BE2C (cell line): ENCODE measurements at regions not wholly inside any gene's neighbourhood (a gene's known extent, or its start where the extent isn't known, plus 50 kb on each side); places are given as distances from the start of the nearest gene placed in this dataset.

Source experiments
- DNase-seq: peaks from one replicate; pipeline ENCODE4 v3.0.0-alpha.2; 2020
- H3K27me3 ChIP-seq: fragments of 250-450 bp; sonication (Bioruptor Pico); 2 replicates; pipeline ENCODE4 v1.5.1; 2020; ENCODE audit warnings: mild to moderate bottlenecking
- H3K36me3 ChIP-seq: fragments of 250-450 bp; sonication (Bioruptor Pico); 2 replicates; pipeline ENCODE4 v1.5.1; 2020; ENCODE audit warnings: mild to moderate bottlenecking
- H3K4me1 ChIP-seq: fragments of 250-450 bp; sonication (Bioruptor Pico); 2 replicates; pipeline ENCODE4 v1.5.1; 2020
- H3K4me3 ChIP-seq: 2 replicates; pipeline ENCODE4 v1.5.1; 2011; ENCODE audit warnings: low read depth, low read length
- H3K9me3 ChIP-seq: fragments of 250-450 bp; sonication (Bioruptor Pico); 2 replicates; pipeline ENCODE4 v1.5.1; 2020
- TF ChIP-seq, protein P1 (sequence below): IDR thresholded peaks from 2 replicates; pipeline ENCODE4 v1.5.1; 2012; ENCODE audit warnings: mild to moderate bottlenecking, low read depth, low read length

DNA sequence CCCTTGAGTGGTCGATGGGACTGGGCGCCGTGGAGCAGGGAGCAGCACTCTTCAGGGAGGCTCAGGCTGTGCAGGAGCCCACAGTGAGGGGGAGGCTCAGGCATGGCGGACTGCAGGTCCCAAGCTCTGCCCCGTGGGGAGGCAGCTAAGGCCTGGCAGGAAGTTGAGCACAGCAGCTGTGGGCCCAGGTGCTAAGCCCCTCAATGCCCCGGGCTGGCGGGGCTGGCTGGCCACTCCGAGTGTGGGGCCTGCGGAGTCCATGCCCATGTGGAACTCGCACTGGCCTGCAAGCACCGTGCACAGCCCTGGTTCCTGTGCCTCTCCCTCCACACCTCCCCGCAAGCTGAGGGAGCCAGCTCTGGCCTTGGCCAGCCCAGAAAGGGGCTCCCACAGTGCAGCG lies 948.4 kb upstream of the EYS start:
- Histone ChIP-seq H3K4me3 (no peak overlapping the region), H3K27me3 (no peaks in the 10 kb centered on the region)
- TF ChIP-seq, protein P1, sequence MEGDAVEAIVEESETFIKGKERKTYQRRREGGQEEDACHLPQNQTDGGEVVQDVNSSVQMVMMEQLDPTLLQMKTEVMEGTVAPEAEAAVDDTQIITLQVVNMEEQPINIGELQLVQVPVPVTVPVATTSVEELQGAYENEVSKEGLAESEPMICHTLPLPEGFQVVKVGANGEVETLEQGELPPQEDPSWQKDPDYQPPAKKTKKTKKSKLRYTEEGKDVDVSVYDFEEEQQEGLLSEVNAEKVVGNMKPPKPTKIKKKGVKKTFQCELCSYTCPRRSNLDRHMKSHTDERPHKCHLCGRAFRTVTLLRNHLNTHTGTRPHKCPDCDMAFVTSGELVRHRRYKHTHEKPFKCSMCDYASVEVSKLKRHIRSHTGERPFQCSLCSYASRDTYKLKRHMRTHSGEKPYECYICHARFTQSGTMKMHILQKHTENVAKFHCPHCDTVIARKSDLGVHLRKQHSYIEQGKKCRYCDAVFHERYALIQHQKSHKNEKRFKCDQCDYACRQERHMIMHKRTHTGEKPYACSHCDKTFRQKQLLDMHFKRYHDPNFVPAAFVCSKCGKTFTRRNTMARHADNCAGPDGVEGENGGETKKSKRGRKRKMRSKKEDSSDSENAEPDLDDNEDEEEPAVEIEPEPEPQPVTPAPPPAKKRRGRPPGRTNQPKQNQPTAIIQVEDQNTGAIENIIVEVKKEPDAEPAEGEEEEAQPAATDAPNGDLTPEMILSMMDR, result no peak

DNA sequence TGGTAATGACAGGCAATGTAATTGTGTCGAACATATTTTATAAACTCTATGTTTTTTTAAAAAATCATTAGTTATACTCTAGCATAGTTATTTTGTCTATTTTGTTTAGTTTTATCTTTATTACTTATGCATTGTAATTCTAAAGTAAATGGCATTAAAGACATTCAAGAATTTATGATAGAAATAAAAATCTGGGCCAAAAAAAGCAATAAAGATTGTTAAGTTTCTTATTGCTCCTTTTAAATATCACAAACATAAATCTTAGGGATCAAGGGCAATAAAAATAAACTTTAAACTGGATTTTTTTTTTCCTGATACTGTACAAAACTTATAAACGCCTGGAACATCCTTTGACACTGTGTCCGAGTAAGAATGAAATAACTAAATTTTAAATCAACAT lies 931.5 kb upstream of the EYS start:
- TF ChIP-seq, protein P1, result no peak
- no peaks in the 10 kb centered on the region for H3K27me3 ChIP-seq
- DNase-seq, result no peak

More for the DNA sequence above, 948.4 kb upstream of the EYS start:
- H3K4me1 ChIP-seq, result no peaks in the 10 kb centered on the region
- no peak for DNase-seq
- no peaks in the 10 kb centered on the region for H3K36me3 ChIP-seq
- no peaks in the 10 kb centered on the region for H3K9me3 ChIP-seq

DNA sequence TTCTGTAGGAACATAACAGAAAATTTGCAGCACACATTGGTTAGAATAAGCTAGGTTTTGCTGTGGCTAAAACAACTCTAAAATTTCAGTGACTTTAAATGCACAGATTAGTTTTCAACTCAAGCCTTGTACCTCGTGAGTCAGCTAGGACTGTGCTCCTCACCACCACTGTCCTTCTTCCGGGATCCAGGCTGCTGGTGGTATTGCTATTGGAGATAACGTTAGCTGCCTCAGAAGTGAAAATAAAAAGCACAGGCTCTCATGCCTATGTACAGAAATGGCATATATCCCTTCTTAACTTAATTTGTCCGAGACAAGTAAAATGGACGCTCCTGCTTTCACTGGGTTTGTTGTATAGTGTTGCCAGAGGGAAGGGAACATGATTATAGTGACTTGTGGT lies 931.1 kb upstream of the EYS start:
- Histone ChIP-seq H3K4me3 (no peak overlapping the region), H3K27me3 (no peaks in the 10 kb centered on the region), H3K4me1 (no peaks in the 10 kb centered on the region), H3K9me3 (no peaks in the 10 kb centered on the region), H3K36me3 (no peaks in the 10 kb centered on the region)
- TF ChIP-seq, protein P1, result no peak
- DNase-seq, result no peak

More for the DNA sequence above, 931.5 kb upstream of the EYS start:
- H3K4me1 ChIP-seq, result no peaks in the 10 kb centered on the region
- no peaks in the 10 kb centered on the region for H3K9me3 ChIP-seq
- no peaks in the 10 kb centered on the region for H3K36me3 ChIP-seq
- no peak overlapping the region for H3K4me3 ChIP-seq

DNA sequence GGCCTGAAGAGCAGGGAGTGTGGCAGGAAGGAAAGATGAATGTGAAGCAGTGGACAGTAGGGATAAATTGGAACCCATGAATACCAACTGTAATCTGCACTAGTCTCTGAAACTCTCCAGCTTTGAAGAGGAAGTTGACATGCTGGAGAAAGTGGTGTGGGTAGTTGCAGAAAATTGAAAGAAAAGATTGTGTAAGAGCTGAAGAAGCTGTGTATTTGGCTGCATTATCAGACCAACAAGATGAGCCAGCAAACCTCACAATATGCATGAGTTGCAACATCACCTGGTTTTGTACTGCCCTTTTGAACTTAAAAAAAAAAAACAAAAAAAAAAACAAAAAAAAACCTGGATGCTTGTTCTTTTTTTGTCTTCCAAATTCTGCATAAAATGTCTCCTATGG lies 921.9 kb upstream of the EYS start:
- H3K4me1 ChIP-seq, result no peaks in the 10 kb centered on the region
- TF ChIP-seq, protein P1, result no peak
- H3K27me3 ChIP-seq, result no peaks in the 10 kb centered on the region
- DNase-seq, result no peak
- no peaks in the 10 kb centered on the region for H3K9me3 ChIP-seq
- H3K36me3 ChIP-seq, result no peaks in the 10 kb centered on the region
- H3K4me3 ChIP-seq, result no peak overlapping the region

DNA sequence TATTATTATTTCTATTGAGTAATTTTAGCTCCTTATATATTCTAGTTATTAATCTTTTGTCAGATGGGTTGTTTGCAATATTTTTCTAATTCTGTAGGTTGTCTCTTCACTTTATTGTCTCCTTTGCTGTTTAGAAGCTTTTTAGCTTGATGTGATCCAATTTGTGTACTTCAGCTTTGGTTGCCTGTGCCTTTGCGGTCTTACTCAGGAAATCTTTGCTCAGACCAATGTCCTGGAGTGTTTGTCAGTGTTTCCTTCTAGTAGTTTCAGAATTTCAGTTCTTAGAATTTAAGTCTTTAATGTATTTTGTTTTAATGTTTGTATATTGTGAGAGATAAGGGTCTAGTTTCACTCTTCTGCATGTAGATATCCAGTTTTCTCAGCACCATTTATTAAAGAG lies 916.0 kb upstream of the EYS start:
- TF ChIP-seq, protein P1, result no peak
- Histone ChIP-seq H3K9me3 (no peaks in the 10 kb centered on the region), H3K27me3 (no peaks in the 10 kb centered on the region), H3K4me3 (no peak overlapping the region), H3K36me3 (no peaks in the 10 kb centered on the region), H3K4me1 (no peaks in the 10 kb centered on the region)
- no peak for DNase-seq

DNA sequence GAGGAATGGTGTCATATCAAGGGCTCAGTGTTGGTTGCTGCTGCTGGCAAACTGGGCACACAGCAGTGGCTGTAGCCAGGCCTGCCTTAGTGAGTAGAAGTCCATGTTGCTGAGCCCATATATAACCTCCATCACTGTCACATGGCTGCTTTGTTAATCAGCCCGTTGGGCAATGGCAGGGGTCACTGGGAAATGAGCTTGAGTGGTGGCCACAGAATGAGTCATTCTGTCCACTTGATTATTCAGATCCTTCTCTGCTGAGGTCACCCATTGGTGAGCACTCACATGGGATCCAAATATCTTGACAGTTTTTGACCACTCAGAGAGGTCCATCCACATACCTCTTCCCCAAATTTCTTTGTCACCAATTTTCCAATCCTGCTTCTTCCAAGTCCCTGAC lies 898.9 kb upstream of the EYS start:
- Histone ChIP-seq H3K27me3 (no peaks in the 10 kb centered on the region), H3K9me3 (peaks cover 4% of the 10 kb centered on the region), H3K4me3 (no peak overlapping the region), H3K4me1 (no peaks in the 10 kb centered on the region), H3K36me3 (no peaks in the 10 kb centered on the region)
- TF ChIP-seq, protein P1, result no peak
- no peak for DNase-seq
